C4-2B (cell line): ENCODE measurements at regions not wholly inside any gene's neighbourhood (a gene's known extent, or its start where the extent isn't known, plus 50 kb on each side); places are given as distances from the start of the nearest gene placed in this dataset.

Experiments used
- H3K27ac ChIP-seq: fragments of 450-650 bp; 2 replicates; pipeline ENCODE4 v1.5.1; 2017
- ZFX ChIP-seq: fragments of 450-650 bp; IDR thresholded peaks from 2 replicates; pipeline ENCODE4 v1.6.1; 2017
- TF ChIP-seq, protein P1 (sequence below): fragments of 450-650 bp; conservative IDR thresholded peaks from 2 replicates; pipeline ENCODE4 v1.5.1; 2017; ENCODE audit warnings: mild to moderate bottlenecking

DNA sequence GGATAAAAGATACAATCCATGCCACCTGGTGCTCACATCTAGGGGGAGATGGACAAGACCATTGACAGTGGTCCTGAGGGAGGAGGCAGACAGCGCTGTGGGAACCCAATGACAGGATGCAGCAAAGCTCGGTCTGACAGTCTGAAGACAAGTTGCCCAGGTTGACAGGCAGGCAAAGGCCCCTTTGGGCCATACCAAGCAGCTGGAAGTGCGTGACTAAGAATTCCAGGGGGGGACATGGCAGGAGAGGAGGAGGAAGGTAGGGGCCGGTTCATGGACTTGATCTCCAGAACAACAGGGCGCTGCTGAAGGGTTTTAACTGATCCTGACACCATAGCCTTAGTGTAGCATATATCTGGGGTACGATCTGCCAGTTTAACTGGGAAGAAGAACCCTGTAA lies 83.4 kb downstream of the RPLP1 start:
- no peak overlapping the region for H3K27ac ChIP-seq
- TF ChIP-seq ZFX = no peak
- TF ChIP-seq, protein P1, sequence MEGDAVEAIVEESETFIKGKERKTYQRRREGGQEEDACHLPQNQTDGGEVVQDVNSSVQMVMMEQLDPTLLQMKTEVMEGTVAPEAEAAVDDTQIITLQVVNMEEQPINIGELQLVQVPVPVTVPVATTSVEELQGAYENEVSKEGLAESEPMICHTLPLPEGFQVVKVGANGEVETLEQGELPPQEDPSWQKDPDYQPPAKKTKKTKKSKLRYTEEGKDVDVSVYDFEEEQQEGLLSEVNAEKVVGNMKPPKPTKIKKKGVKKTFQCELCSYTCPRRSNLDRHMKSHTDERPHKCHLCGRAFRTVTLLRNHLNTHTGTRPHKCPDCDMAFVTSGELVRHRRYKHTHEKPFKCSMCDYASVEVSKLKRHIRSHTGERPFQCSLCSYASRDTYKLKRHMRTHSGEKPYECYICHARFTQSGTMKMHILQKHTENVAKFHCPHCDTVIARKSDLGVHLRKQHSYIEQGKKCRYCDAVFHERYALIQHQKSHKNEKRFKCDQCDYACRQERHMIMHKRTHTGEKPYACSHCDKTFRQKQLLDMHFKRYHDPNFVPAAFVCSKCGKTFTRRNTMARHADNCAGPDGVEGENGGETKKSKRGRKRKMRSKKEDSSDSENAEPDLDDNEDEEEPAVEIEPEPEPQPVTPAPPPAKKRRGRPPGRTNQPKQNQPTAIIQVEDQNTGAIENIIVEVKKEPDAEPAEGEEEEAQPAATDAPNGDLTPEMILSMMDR = no peak

DNA sequence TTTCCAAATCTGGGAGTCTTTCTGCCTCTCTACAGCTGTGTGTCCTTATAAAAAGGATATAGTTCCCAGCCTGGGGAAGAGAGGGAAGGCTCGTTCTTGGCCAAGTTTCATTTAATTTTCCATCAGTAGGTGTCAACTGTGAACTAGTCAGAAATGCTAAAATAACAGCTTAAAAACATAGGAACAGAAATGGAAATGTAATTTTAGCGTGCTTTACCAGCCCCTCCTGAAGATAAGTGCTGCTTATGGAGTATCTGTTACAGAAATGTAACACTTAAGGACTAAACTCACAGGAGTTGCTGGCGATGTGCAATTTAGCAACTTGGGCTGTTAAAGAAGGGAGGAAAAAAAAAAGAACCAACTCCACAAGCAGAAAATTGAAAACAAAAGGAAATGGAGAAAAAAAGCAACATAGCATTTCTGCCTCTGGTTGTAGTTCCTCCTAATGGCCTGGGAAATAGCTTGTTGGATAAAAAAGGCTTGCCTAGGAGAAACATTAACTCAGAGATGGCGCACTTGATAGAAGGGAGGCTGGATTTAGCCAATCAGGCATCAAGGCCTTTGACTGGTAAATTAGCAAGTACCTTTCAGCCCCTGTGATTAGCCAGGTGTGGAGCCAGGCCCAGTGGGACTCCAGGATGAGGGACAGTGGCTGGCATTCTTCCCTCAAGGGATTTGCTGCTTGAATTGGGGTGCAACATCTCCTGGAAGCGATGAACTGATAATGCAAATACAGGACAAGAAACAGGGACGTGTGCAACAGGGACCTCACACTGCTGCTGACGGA lies 84.3 kb downstream of the RPLP1 start:
- no peak overlapping the region for H3K27ac ChIP-seq
- TF ChIP-seq, protein P1 = no peak
- no peak for TF ChIP-seq ZFX

DNA sequence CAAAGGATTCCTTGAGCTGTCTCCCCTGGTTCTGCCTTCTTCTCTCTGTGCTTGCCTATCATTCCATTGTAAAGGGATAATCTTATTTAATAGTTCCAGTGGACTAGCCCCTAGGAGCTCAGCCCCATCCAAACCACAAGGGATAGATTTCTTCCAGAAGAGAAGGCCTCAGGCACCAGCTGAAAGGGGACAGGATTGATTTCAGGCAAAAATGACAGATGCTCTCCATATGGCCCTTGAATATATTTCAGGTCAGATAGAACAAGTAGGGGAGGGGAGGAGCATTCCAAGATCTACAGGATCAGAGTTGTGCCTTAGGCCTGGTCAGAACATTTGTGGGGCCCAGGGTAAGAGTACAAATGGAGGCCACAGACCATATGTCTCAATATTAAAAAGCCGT lies 85.3 kb downstream of the RPLP1 start:
- TF ChIP-seq ZFX = no peak
- TF ChIP-seq, protein P1 = no peak
- H3K27ac ChIP-seq = no peak overlapping the region

DNA sequence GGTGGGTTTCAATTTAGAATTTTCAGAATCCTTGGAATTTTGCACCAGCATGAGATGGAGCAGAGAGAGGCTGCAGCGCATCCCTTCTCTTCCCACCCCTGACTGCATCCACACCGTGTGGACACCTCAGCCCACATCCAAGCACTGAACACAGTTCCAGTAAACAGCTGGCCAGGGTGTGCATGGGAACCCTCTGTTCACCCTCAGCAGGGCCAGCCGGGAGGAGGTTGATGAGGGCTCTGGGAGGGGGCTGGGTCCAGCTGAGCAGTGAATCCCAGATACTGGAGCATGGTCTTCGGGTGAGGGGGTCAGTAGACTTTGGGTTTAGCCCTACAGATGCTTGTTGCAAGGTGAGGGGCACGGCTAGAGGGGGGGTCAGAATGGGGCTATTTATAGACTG lies 85.8 kb downstream of the RPLP1 start:
- TF ChIP-seq ZFX = no peak
- TF ChIP-seq, protein P1 = no peak
- H3K27ac ChIP-seq = no peak overlapping the region

DNA sequence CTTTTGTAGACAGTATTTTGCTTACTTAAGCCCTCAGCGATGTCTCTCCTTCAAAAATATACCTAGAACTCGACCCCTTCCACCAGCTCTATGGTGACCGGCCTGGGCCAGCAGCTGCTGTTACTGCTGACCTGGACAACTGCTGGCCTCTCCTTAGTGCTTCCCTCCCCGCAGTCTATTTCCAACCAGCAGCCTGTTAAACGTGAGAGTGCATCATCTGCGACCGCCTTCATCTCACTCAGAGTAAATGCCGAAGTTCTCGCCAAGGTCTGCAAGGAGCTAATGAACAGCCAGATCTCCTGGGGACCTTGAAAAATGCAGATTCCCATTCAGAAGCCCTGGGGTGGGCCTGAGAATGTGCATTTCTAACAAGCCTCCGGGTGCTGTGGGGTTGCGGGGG lies 86.7 kb downstream of the RPLP1 start:
- no peak overlapping the region for H3K27ac ChIP-seq
- TF ChIP-seq, protein P1 = no peak
- TF ChIP-seq ZFX = no peak

DNA sequence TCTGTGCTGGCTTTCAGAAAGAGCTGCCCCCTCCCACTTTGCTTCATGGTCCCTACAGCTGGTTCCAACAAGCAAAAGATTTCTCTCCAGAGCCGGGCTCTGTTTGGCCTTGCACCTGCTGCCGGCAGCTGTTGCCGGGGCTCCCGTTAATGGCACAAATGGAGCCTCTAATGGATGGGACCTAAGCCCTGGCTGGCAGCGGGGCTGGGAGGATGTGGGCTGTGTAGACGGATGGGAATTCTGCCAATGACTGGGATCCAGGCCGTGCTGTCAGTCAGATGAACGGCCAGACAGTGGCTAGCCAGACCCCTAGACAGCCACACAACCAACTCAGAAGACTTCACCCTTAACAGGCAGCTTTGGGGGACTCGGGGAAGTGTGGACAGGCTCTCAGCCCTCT lies 88.0 kb downstream of the RPLP1 start:
- TF ChIP-seq, protein P1 = no peak
- no peak for TF ChIP-seq ZFX

DNA sequence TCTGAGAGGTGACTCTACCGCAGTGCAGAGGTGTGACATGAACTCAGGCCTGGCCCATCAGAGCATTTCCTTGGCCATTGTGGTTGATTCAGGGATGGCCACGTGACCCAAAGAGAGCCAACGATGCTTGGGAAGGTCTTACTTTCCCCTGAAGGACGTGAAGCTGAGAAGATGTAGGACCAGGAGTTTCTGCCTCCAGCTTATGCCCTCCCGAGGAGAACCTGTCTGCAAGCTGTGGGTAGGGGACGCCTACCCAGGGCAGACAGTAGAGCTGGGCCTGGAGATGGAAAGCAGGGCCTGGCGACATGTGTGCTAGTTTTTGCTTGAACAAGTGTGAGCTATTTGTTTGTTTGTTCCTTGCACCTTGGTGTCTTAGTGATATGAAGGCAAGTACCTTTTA lies 89.4 kb downstream of the RPLP1 start:
- TF ChIP-seq ZFX = no peak
- H3K27ac ChIP-seq = no peak overlapping the region

More for the DNA sequence above, 88.0 kb downstream of the RPLP1 start:
- no peak overlapping the region for H3K27ac ChIP-seq

DNA sequence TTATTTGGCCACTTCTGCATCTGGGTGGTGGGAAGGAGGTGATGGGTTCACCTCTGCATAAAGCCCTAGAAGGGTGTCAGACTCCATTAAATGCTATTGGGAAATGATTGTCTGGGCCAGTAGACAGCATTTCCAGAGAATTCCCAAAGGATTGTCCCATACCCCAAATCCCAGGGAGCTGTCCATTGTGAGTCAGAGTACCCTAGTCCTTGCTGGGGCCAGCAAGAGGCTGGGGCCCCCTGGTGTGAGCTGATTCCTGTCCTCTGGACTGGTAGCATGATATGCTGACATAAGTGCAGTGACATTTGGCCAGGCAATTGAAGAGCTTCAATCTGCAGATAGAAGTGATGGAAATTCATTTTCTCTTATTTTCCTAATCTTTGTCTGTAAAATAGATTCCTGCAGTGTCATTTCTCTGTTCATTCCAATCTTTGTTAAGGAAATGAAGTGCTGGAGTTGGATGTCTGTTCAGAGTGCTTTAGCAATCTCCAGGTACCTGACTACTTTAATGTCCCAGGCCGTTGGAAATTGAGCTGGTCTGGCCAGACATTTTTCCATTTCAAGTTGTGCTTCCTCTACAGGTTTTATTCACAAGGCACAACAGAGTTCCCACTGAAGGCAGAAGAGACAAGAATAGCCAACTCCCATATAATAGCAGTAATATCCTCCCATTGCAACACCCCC lies 91.2 kb downstream of the RPLP1 start:
- H3K27ac ChIP-seq = no peak overlapping the region
- TF ChIP-seq, protein P1 = no peak
- no peak for TF ChIP-seq ZFX
